K562 (cell line): ENCODE measurements at regions not wholly inside any gene's neighbourhood (a gene's known extent, or its start where the extent isn't known, plus 50 kb on each side); places are given as distances from the start of the nearest gene placed in this dataset.

Experiments used
- ATAC-seq: fragments of 200-7000 bp; cut with Tn5 transposase; 3 replicates; pipeline ENCODE4 v1.9.1; 2020; ENCODE audit warnings: moderate library complexity
- BruUV-seq: library from RNA; stranded (reverse); fragments of 400-500 nt; replicated peaks from 2 replicates; lab custom pipeline; 2021; lab: Mats Ljungman, UMichigan
- CTCF ChIA-PET: fragments of 300-600 bp; formaldehyde crosslinking; extraction: SDS; loops from one replicate; lab custom pipeline; 2021; ENCODE audit warnings: low intra/inter-chr PET ratio; lab: Yijun Ruan, JAX
- POLR2A ChIA-PET: fragments of 300-600, 350-650 bp; sonication (Branson Sonifier 250); formaldehyde crosslinking; extraction: SDS; loops from one replicate; lab custom pipeline; 2021; ENCODE audit warnings: antibody characterized with exemption, inconsistent platforms; lab: Yijun Ruan, JAX
- DNase-seq, 4 experiments: peaks; one replicate each; pipeline versions ENCODE4 v3.0.0 to v3.0.0-alpha.2; 2011 to 2018; ENCODE audit warnings: low spot score in 3 of 4, mixed read lengths in 3 of 4; ENCODE audit errors: extremely low read depth in 1 of 4
- FAIRE-seq: peaks from 2 replicates; lab custom pipeline; 2011; peaks lifted over from hg19 to GRCh38; lab: Jason Lieb, UNC
- H2AFZ ChIP-seq: 2 replicates; pipeline ENCODE4 v1.6.0; 2011; ENCODE audit warnings: low read depth, low read length, control low read depth, inconsistent platforms
- H3K27ac ChIP-seq: fragments of 200-600 bp; 3 replicates; pipeline ENCODE4 v1.8.0; 2011; ENCODE audit warnings: low read depth, mild to moderate bottlenecking, control low read depth, inconsistent platforms, low read length, moderate library complexity, mixed read lengths; ENCODE audit errors: extremely low read depth
- H3K27me3 ChIP-seq, 2 experiments: fragments of 300-600 bp in 1 of 2; 2 replicates in 1 of 2; 3 replicates in 1 of 2; pipeline versions ENCODE4 v1.6.0 to v1.8.0; 2011; ENCODE audit warnings: inconsistent platforms in 2 of 2, low read length in 2 of 2, mild to moderate bottlenecking in 1 of 2, mixed read lengths in 1 of 2, moderate library complexity in 1 of 2; ENCODE audit not compliant: control insufficient read depth in 2 of 2, insufficient read depth in 2 of 2
- H3K36me3 ChIP-seq: fragments of 300-600 bp; 3 replicates; pipeline ENCODE4 v1.8.0; 2011; ENCODE audit warnings: mild to moderate bottlenecking, low read length, inconsistent platforms; ENCODE audit not compliant: control insufficient read depth, insufficient read depth
- H3K4me1 ChIP-seq, 2 experiments: fragments of 200-600 bp in 1 of 2; replicated peaks in 1 of 2; 2 replicates in 1 of 2; 3 replicates in 1 of 2; pipeline versions ENCODE4 v1.5.1 to v1.8.0; 2011; ENCODE audit warnings: inconsistent platforms in 2 of 2, low read length in 2 of 2, mild to moderate bottlenecking in 1 of 2, mixed read lengths in 1 of 2, moderate library complexity in 1 of 2; ENCODE audit not compliant: control insufficient read depth in 2 of 2, insufficient read depth in 2 of 2
- H3K4me2 ChIP-seq: 2 replicates; pipeline ENCODE4 v1.6.1; 2011; ENCODE audit warnings: low read length, control low read depth, inconsistent platforms, mixed read lengths; ENCODE audit not compliant: insufficient read depth
- H3K4me3 ChIP-seq: fragments of 200-600 bp; sonication (generic), shearing (Covaris generic); 2 replicates; pipeline ENCODE4 v1.5.1; 2016; ENCODE audit warnings: control low read depth, inconsistent platforms
- H3K79me2 ChIP-seq: fragments of 200-600 bp; 3 replicates; pipeline ENCODE4 v1.8.0; 2011; ENCODE audit warnings: low read length, inconsistent platforms; ENCODE audit not compliant: control insufficient read depth, insufficient read depth
- H3K9ac ChIP-seq, 2 experiments: 2 replicates each; pipeline versions ENCODE4 v1.6.0 to v1.6.1; 2011; ENCODE audit warnings: low read depth in 2 of 2, low read length in 2 of 2, control low read depth in 1 of 2, inconsistent platforms in 1 of 2, mild to moderate bottlenecking in 1 of 2, mixed read lengths in 1 of 2; ENCODE audit not compliant: insufficient read depth in 1 of 2
- H3K9me1 ChIP-seq: one replicate; pipeline ENCODE4 v1.6.0; 2011; ENCODE audit warnings: inconsistent platforms, mild to moderate bottlenecking, low read length, moderate library complexity; ENCODE audit not compliant: control insufficient read depth, insufficient read depth
- H3K9me3 ChIP-seq: replicated peaks from 2 replicates; pipeline ENCODE4 v1.5.1; 2011; ENCODE audit warnings: low read depth, low read length, inconsistent platforms; ENCODE audit not compliant: control insufficient read depth, insufficient read depth
- H4K20me1 ChIP-seq: replicated peaks from 2 replicates; pipeline ENCODE4 v1.6.1; 2011; ENCODE audit warnings: low read length, inconsistent platforms, mixed read lengths; ENCODE audit not compliant: control insufficient read depth, insufficient read depth
- CEBPB ChIP-seq: fragments of 450-650 bp; IDR thresholded peaks from 2 replicates; pipeline ENCODE4 v1.6.1; 2016; ENCODE audit warnings: missing genetic modification characterization, missing compliant biosample characterization
- IFI16 ChIP-seq: fragments of 250-450 bp; sonication (Bioruptor Pico); IDR thresholded peaks from 2 replicates; pipeline ENCODE4 v2.1.2; 2022; ENCODE audit warnings: mild to moderate bottlenecking, inconsistent platforms
- MEIS2 ChIP-seq: fragments of 450-650 bp; IDR thresholded peaks from 2 replicates; pipeline ENCODE4 v1.6.1; 2014; ENCODE audit warnings: mild to moderate bottlenecking; ENCODE audit not compliant: partially characterized antibody
- NR2C2 ChIP-seq, 2 experiments: fragments of 200-800 bp in 1 of 2; sonication (Bioruptor generic) in 1 of 2; sonication (generic) in 1 of 2; formaldehyde crosslinking in 1 of 2; IDR thresholded peaks; 2 replicates each; pipeline versions ENCODE4 v1.6.1 to v1.8.0; 2016 to 2022; ENCODE audit warnings: mild to moderate bottlenecking in 1 of 2, missing compliant biosample characterization in 1 of 2, missing genetic modification characterization in 1 of 2, missing genetic modification reagents in 1 of 2
- REST ChIP-seq, 2 experiments: fragments of 450-650 bp; formaldehyde crosslinking in 1 of 2; IDR thresholded peaks; 2 replicates each; pipeline versions ENCODE4 v1.4.0 to v1.6.1; 2014 to 2020; ENCODE audit warnings: mild to moderate bottlenecking in 2 of 2, borderline replicate concordance in 1 of 2, low read depth in 1 of 2
- SRSF7 ChIP-seq: fragments of 200-400 bp; formaldehyde crosslinking; optimal IDR thresholded peaks from 2 replicates; pipeline ENCODE3; 2017; ENCODE audit warnings: mild to moderate bottlenecking, low read depth, low read length
- WGBS: fragments of 100-300 bp; shearing (Covaris generic); methylation state at CpG from one replicate; pipeline ENCODE4 v1.1.6; 2016; ENCODE audit warnings: low coverage, mixed read lengths; ENCODE audit not compliant: insufficient coverage; ENCODE audit errors: missing lambda C conversion rate; 5-methylcytosine and 5-hydroxymethylcytosine counted together
- in situ Hi-C: fragments of 300-500 bp; cut with MboI; formaldehyde crosslinking; loops from 4 replicates; pipeline ENCODE4 v1.15.0; 2018; ENCODE audit warnings: inconsistent platforms, mixed read lengths
- intact Hi-C: fragments of 100-400 bp; cut with micrococcal nuclease; formaldehyde crosslinking; loops from 2 replicates; pipeline ENCODE4 v1.14.2; 2022
- TF ChIP-seq, protein P1 (sequence below), 2 experiments: IDR thresholded peaks in 1 of 2; conservative IDR thresholded peaks in 1 of 2; 2 replicates each; pipeline ENCODE4 v1.6.1; 2016; ENCODE audit warnings: low read depth in 2 of 2, mild to moderate bottlenecking in 1 of 2, missing compliant biosample characterization in 1 of 2, missing genetic modification characterization in 1 of 2, moderate library complexity in 1 of 2
- TF ChIP-seq, protein P2 (sequence below): fragments of 450-650 bp; IDR thresholded peaks from 2 replicates; pipeline ENCODE4 v1.6.1; 2016

DNA sequence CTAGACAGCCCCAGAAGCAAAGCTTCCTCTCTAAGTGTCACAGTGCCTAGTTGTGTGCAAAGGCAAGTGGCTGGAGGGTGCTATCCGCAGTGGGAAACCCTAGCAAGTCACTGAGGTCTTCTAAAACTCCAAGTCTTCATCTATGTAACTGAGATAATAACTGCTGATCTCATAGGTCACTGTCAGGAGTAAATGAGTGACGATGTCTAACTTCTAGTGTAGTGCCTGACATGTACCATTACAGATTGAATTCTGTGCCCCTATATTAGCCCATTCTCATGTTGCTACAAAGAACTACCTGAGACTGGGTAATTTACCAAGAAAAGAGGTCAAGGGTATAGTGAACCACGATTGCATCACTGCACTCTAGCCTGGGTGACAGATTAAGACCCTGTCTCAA lies 253.5 kb upstream of the JARID2 start:
- intact Hi-C loops, result no loop called here
- Histone ChIP-seq H3K79me2 (no peaks in the 10 kb centered on the region), H3K4me2 (no peak overlapping the region), H3K27ac (no peak overlapping the region), H3K9me1 (no peaks in the 10 kb centered on the region), H4K20me1 (no peaks in the 10 kb centered on the region), H2AFZ (no peak overlapping the region), H3K9me3 (no peaks in the 10 kb centered on the region), H3K36me3 (no peaks in the 10 kb centered on the region), H3K27me3 (no peaks in the 10 kb centered on the region), H3K4me1 (peaks cover 3 to 4% of the 10 kb centered on the region in 2 experiments; a peak in 2 of 5 replicates), H3K9ac (no peak overlapping the region), H3K4me3 (no peak overlapping the region)
- in situ Hi-C loops, result no loop called here
- FAIRE-seq (no peak), ATAC-seq (no peak; the same call in 1 of the 3 replicates), DNase-seq (no peak)
- BruUV-seq, result no TSS peak
- POLR2A ChIA-PET, result no interaction called here
- WGBS, result 41% methylated on average over 3 of the region's 3 CpGs
- CTCF ChIA-PET, result no interaction called here
- no peak for TF ChIP-seq SRSF7
- TF ChIP-seq MEIS2, result peak; percentile 74
- no peak for TF ChIP-seq NR2C2 (CRISPR knock-in tag; IDR thresholded peaks at IDR 0.05)
- TF ChIP-seq NR2C2 (tag; IDR thresholded peaks at IDR 0.05), result 0 out of 2 replicates have a peak, but pooled peaks have one; percentile 15
- peak; percentile 31; the same call in 1 of the 2 replicates for TF ChIP-seq CEBPB (tag)
- TF ChIP-seq, protein P1, sequence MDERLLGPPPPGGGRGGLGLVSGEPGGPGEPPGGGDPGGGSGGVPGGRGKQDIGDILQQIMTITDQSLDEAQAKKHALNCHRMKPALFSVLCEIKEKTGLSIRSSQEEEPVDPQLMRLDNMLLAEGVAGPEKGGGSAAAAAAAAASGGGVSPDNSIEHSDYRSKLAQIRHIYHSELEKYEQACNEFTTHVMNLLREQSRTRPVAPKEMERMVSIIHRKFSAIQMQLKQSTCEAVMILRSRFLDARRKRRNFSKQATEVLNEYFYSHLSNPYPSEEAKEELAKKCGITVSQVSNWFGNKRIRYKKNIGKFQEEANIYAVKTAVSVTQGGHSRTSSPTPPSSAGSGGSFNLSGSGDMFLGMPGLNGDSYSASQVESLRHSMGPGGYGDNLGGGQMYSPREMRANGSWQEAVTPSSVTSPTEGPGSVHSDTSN (CRISPR knock-in tag; IDR thresholded peaks at IDR 0.05; ENCODE audit: low read depth), result no peak
- TF ChIP-seq, protein P1 (tag; conservative IDR thresholded peaks at IDR 0.05; ENCODE audit: low read depth), result peak; percentile 68
- no peak for TF ChIP-seq IFI16 (CRISPR knock-in tag)
- TF ChIP-seq, protein P2, sequence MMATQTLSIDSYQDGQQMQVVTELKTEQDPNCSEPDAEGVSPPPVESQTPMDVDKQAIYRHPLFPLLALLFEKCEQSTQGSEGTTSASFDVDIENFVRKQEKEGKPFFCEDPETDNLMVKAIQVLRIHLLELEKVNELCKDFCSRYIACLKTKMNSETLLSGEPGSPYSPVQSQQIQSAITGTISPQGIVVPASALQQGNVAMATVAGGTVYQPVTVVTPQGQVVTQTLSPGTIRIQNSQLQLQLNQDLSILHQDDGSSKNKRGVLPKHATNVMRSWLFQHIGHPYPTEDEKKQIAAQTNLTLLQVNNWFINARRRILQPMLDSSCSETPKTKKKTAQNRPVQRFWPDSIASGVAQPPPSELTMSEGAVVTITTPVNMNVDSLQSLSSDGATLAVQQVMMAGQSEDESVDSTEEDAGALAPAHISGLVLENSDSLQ, result peak; percentile 70
- TF ChIP-seq REST (IDR thresholded peaks at IDR 0.05; ENCODE audit: borderline replicate concordance), result no peak
- TF ChIP-seq REST (CRISPR knock-in tag; IDR thresholded peaks at IDR 0.05; ENCODE audit: low read depth), result no peak
